D721Med (cell line): ENCODE measurements at regions not wholly inside any gene's neighbourhood (a gene's known extent, or its start where the extent isn't known, plus 50 kb on each side); places are given as distances from the start of the nearest gene placed in this dataset.
"Not testable (repeated sequence)": the region's sequence is repeated elsewhere in the genome, so short reads cannot be mapped to it uniquely, and the experiment has no call there.

Experiments used
- DNase-seq: peaks from one replicate; pipeline ENCODE4 v3.0.0; 2011; ENCODE audit warnings: low spot score; ENCODE audit not compliant: insufficient read length
- FAIRE-seq: peaks from 2 replicates; lab custom pipeline; 2011; peaks lifted over from hg19 to GRCh38; lab: Jason Lieb, UNC
- CTCF ChIP-seq: IDR thresholded peaks from 2 replicates; pipeline ENCODE4 v1.5.1; 2012; ENCODE audit warnings: mild to moderate bottlenecking, control low read depth; ENCODE audit not compliant: insufficient read depth; ENCODE audit errors: missing control alignments

GRCh38 chr3:6394944-6395343, 466.0 kb upstream of the GRM7 start:
- DNase-seq (no peak), FAIRE-seq (no peak)
- TF ChIP-seq CTCF: no peak

GRCh38 chr3:6396631-6397030, 464.3 kb upstream of the GRM7 start:
- DNase-seq: no peak
- FAIRE-seq: no peak
- TF ChIP-seq CTCF: no peak

GRCh38 chr3:6402666-6403065, 458.2 kb upstream of the GRM7 start:
- not testable (repeated sequence) for DNase-seq, FAIRE-seq

- not testable (repeated sequence) for FAIRE-seq, DNase-seq
Observed at GRCh38 chr3:6406923-6407322, 454.0 kb upstream of the GRM7 start.

- FAIRE-seq (no peak), DNase-seq (no peak)
- TF ChIP-seq CTCF: no peak
Observed at GRCh38 chr3:6416049-6416661, 444.8 kb upstream of the GRM7 start.

- FAIRE-seq (no peak), DNase-seq (no peak)
- no peak for TF ChIP-seq CTCF
Observed at GRCh38 chr3:6417174-6417573, 443.7 kb upstream of the GRM7 start.

- DNase-seq (no peak), FAIRE-seq (no peak)
- TF ChIP-seq CTCF: no peak
Observed at GRCh38 chr3:6418485-6418884, 442.4 kb upstream of the GRM7 start.

- no peak for TF ChIP-seq CTCF
- FAIRE-seq (no peak), DNase-seq (no peak)
Observed at GRCh38 chr3:6421666-6422445, 439.1 kb upstream of the GRM7 start.
